ENCODE measurements at regions not wholly inside any gene's neighbourhood (a gene's known extent, or its start where the extent isn't known, plus 50 kb on each side); places are given as distances from the start of the nearest gene placed in this dataset.

DNA sequence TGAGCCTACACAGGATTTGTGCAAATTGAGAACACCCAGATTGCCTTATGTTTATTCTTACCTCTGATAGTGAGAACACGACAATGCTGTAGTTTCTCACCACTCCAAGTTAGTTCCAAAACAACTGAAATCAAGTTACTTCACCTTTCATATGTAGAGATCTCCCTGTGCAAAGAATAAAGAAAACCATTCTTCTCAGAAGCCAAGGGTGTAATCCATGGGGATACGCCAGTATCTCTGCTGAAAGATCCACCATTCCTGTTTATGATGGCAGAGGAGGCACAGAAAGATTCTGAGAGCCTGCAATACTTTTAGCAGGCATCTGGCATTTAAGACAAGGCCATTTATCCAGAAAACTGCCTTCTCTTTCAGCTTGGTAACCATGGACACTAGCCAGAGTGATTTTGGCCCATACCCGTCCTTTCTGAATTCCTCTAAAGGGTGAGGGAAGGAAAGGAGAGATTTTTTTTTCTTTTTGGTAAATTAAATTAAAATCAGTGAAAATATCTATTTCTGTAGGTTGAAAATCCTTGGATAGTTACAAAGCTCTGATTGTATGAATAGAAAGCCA is 355.4 kb upstream of the FAR2 start:
- no peak overlapping the region for H3K4me3 ChIP-seq (replicated peaks in 1 of 2; ENCODE audit: low read depth in 2 of 2, low read length in 2 of 2)
- TF ChIP-seq, protein P1, sequence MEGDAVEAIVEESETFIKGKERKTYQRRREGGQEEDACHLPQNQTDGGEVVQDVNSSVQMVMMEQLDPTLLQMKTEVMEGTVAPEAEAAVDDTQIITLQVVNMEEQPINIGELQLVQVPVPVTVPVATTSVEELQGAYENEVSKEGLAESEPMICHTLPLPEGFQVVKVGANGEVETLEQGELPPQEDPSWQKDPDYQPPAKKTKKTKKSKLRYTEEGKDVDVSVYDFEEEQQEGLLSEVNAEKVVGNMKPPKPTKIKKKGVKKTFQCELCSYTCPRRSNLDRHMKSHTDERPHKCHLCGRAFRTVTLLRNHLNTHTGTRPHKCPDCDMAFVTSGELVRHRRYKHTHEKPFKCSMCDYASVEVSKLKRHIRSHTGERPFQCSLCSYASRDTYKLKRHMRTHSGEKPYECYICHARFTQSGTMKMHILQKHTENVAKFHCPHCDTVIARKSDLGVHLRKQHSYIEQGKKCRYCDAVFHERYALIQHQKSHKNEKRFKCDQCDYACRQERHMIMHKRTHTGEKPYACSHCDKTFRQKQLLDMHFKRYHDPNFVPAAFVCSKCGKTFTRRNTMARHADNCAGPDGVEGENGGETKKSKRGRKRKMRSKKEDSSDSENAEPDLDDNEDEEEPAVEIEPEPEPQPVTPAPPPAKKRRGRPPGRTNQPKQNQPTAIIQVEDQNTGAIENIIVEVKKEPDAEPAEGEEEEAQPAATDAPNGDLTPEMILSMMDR (IDR thresholded peaks at IDR 0.05; ENCODE audit: low read depth, low read length) = no peak
- DNase-seq (ENCODE audit: low read depth in 2 of 2) = peak in 1 of 2 donors; percentile 21

DNA sequence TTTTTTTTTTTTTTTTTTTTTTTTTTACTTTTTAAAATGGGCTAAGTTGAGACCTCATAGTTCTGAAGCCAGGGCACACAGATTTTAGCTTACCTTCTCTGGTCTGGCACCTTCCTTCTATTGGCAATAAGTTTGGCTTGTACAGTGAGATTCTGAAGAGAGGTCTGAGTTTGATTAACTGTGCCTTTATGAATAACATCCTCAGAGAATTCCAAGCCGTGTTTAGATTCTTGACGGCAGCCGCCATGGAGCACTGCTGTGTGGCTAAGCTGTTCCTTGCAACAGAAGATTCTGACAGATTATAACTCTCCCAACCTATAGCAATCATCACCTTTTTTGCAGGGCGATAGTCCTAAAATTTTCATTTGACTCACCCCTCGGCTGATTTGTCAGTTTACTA is 354.9 kb upstream of the FAR2 start:
- TF ChIP-seq, protein P1 (IDR thresholded peaks at IDR 0.05; ENCODE audit: low read depth, low read length) = no peak
- no peak for DNase-seq (ENCODE audit: low read depth in 2 of 2)
- no peak overlapping the region for H3K4me3 ChIP-seq (replicated peaks in 1 of 2; ENCODE audit: low read depth in 2 of 2, low read length in 2 of 2)

DNA sequence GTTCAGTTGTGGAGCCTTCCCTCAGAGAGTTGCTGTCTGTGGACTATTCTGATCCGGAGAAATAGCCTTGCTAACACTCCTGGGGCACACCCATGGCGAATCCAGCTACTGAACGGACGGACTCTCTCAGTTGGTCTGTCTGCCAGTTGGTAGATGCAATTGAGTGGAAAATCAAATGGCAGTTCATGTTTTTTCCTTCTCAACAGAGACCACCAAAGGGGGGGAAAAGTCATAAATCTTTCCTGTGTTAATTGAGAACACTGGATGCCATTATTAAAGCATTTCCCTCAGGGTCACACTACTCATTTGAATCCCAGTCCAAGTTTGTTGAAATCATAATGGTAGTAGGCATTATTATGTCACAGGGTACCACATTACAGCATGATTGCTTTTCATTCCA is 354.3 kb upstream of the FAR2 start:
- TF ChIP-seq, protein P1 (IDR thresholded peaks at IDR 0.05; ENCODE audit: low read depth, low read length) = no peak
- DNase-seq (ENCODE audit: low read depth in 2 of 2) = no peak
- H3K4me3 ChIP-seq (replicated peaks in 1 of 2; ENCODE audit: low read depth in 2 of 2, low read length in 2 of 2) = no peak overlapping the region

DNA sequence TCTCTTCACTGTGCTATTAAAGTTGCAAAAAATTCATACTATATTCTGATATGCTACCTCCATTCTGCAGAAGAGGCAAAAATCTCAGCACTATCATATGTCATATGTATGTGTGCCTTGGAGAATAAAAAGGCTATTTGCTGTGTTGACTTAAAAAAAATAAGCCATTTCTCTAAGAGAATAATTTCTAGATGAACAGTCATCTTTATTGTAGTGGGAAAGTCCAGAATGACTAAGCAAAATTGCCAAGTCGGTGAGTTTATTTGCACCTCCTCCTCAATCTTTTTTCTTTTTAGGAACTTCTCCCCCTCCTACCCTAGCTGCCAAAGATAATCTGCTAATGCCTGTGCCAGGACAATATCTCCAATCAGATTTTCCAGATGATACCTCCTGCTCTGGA is 353.8 kb upstream of the FAR2 start:
- TF ChIP-seq, protein P1 (IDR thresholded peaks at IDR 0.05; ENCODE audit: low read depth, low read length) = no peak
- H3K4me3 ChIP-seq (replicated peaks in 1 of 2; ENCODE audit: low read depth in 2 of 2, low read length in 2 of 2) = no peak overlapping the region
- peak in 1 of 2 donors; percentile 66 for DNase-seq (ENCODE audit: low read depth in 2 of 2)

DNA sequence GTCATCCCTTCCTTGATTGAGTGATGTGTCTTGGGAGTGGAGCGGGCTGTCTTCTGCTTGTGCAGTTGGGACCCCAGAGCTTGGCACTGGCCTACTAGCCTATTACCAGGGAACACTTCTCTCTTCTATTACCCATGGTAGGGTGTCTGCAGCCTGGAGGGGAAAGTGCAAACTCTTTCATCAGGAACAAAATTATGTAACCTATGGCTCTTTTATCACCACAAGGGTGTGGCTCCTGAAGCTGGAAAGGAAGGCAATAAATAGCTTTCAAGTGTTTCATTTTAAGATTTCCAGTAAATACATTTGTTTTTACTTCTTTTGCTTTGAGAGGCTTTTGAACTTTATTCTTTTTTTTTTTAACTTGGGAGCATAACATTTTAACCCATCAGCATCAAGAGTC is 349.7 kb upstream of the FAR2 start:
- DNase-seq (ENCODE audit: low read depth in 2 of 2) = no peak
- H3K4me3 ChIP-seq (replicated peaks in 1 of 2; ENCODE audit: low read depth in 2 of 2, low read length in 2 of 2) = no peak overlapping the region
- TF ChIP-seq, protein P1 (IDR thresholded peaks at IDR 0.05; ENCODE audit: low read depth, low read length) = no peak

DNA sequence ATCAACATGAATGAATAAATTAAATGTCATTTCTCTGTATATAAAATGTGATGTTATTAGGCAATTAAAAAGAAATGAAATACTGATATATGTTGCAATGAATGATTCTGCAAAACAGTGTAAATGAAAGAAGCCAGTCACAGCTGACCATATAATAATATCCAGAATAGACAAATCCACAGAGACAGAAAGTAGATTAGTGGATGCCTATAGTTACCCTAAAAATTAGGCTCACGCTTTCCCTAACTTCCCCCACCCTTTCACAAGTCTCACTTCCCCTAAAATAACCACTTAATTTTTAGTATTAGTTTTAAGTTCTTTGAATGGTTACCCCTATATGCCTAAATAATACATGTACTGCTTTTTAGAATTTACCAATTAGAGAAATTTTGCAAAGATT is 348.9 kb upstream of the FAR2 start:
- H3K4me3 ChIP-seq (replicated peaks in 1 of 2; ENCODE audit: low read depth in 2 of 2, low read length in 2 of 2) = no peak overlapping the region
- DNase-seq (ENCODE audit: low read depth in 2 of 2) = no peak
- TF ChIP-seq, protein P1 (IDR thresholded peaks at IDR 0.05; ENCODE audit: low read depth, low read length) = no peak
